HEK293 (cell line): ENCODE measurements at regions not wholly inside any gene's neighbourhood (a gene's known extent, or its start where the extent isn't known, plus 50 kb on each side); places are given as distances from the start of the nearest gene placed in this dataset.

Experiments used
- CTCF ChIA-PET: fragments of 350-600 bp; formaldehyde crosslinking; extraction: SDS; loops from one replicate; lab custom pipeline; 2021; ENCODE audit warnings: antibody characterized with exemption; lab: Yijun Ruan, JAX
- POLR2A ChIA-PET: fragments of 300-600 bp; formaldehyde crosslinking; extraction: SDS; loops from one replicate; lab custom pipeline; 2020; ENCODE audit warnings: antibody characterized with exemption, inconsistent platforms; lab: Yijun Ruan, JAX
- H3K27ac ChIP-seq: fragments of 200-500 bp; sonication (Bioruptor generic); 2 replicates; pipeline ENCODE4 v1.5.1; 2014; ENCODE audit warnings: low read depth, low read length, control low read depth, inconsistent platforms; ENCODE audit errors: extremely low read depth
- H3K36me3 ChIP-seq, 2 experiments: fragments of 200-500 bp in 1 of 2; sonication (Bioruptor generic) in 1 of 2; 1 replicate in 1 of 2; 2 replicates in 1 of 2; pipeline ENCODE4 v1.5.1; 2014 to 2017; ENCODE audit warnings: inconsistent platforms in 2 of 2, low read length in 2 of 2; ENCODE audit not compliant: control insufficient read depth in 2 of 2, insufficient read depth in 1 of 2
- H3K4me1 ChIP-seq: fragments of 200-500 bp; sonication (Bioruptor generic); 2 replicates; pipeline ENCODE4 v1.5.1; 2014; ENCODE audit warnings: mild to moderate bottlenecking, low read length, inconsistent platforms; ENCODE audit not compliant: control insufficient read depth, insufficient read depth
- H3K4me3 ChIP-seq: 2 replicates; pipeline ENCODE4 v1.5.1; 2011; ENCODE audit warnings: low read depth, mild to moderate bottlenecking, control low read depth, low read length, moderate library complexity
- H3K9me3 ChIP-seq: fragments of 200-500 bp; sonication (Bioruptor generic); 2 replicates; pipeline ENCODE4 v1.5.1; 2014; ENCODE audit warnings: low read depth, low read length, inconsistent platforms; ENCODE audit not compliant: control insufficient read depth, insufficient read depth
- AEBP2 ChIP-seq: fragments of 450-650 bp; formaldehyde crosslinking; IDR thresholded peaks from 2 replicates; pipeline ENCODE4 v1.5.1; 2016; ENCODE audit warnings: missing biosample characterization, missing genetic modification characterization, borderline replicate concordance
- GLIS2 ChIP-seq: fragments of 450-650 bp; formaldehyde crosslinking; IDR thresholded peaks from 2 replicates; pipeline ENCODE4 v1.5.1; 2016; ENCODE audit warnings: missing biosample characterization, missing genetic modification characterization
- HIC1 ChIP-seq: fragments of 450-650 bp; formaldehyde crosslinking; IDR thresholded peaks from 2 replicates; pipeline ENCODE4 v1.5.1; 2016; ENCODE audit warnings: missing biosample characterization, missing genetic modification characterization
- HOXA7 ChIP-seq: sonication (generic); formaldehyde crosslinking; IDR thresholded peaks from 2 replicates; pipeline ENCODE4 v1.8.1; 2022; ENCODE audit warnings: missing genetic modification reagents, borderline replicate concordance
- HOXD13 ChIP-seq: sonication (generic); formaldehyde crosslinking; IDR thresholded peaks from 2 replicates; pipeline ENCODE4 v1.8.0; 2022; ENCODE audit warnings: missing genetic modification reagents, borderline replicate concordance
- IKZF3 ChIP-seq: fragments of 450-650 bp; IDR thresholded peaks from 2 replicates; pipeline ENCODE4 v1.5.0; 2018; ENCODE audit warnings: missing biosample characterization, mild to moderate bottlenecking, missing genetic modification characterization, moderate library complexity
- KLF17 ChIP-seq: fragments of 450-650 bp; formaldehyde crosslinking; IDR thresholded peaks from 2 replicates; pipeline ENCODE4 v1.5.1; 2016; ENCODE audit warnings: missing biosample characterization, missing genetic modification characterization
- OVOL3 ChIP-seq: fragments of 450-650 bp; formaldehyde crosslinking; IDR thresholded peaks from 2 replicates; pipeline ENCODE4 v1.5.1; 2016; ENCODE audit warnings: missing biosample characterization, missing genetic modification characterization
- ZBTB44 ChIP-seq: fragments of 450-650 bp; IDR thresholded peaks from 2 replicates; pipeline ENCODE4 v1.5.1; 2018; ENCODE audit warnings: missing biosample characterization, mild to moderate bottlenecking, missing genetic modification characterization
- ZNF121 ChIP-seq: fragments of 450-650 bp; formaldehyde crosslinking; IDR thresholded peaks from 2 replicates; pipeline ENCODE4 v1.5.1; 2016; ENCODE audit warnings: missing biosample characterization, missing genetic modification characterization
- ZNF148 ChIP-seq: fragments of 450-650 bp; formaldehyde crosslinking; IDR thresholded peaks from 2 replicates; pipeline ENCODE4 v1.5.0; 2017; ENCODE audit warnings: missing biosample characterization, missing genetic modification characterization, borderline replicate concordance
- ZNF211 ChIP-seq: fragments of 450-650 bp; formaldehyde crosslinking; IDR thresholded peaks from 2 replicates; pipeline ENCODE4 v1.5.1; 2016; ENCODE audit warnings: low read depth, missing biosample characterization, missing genetic modification characterization
- ZNF26 ChIP-seq: fragments of 450-650 bp; formaldehyde crosslinking; IDR thresholded peaks from 2 replicates; pipeline ENCODE4 v1.5.1; 2016; ENCODE audit warnings: missing biosample characterization, missing genetic modification characterization
- ZNF311 ChIP-seq: fragments of 450-650 bp; formaldehyde crosslinking; IDR thresholded peaks from 2 replicates; pipeline ENCODE4 v1.5.1; 2017; ENCODE audit warnings: missing biosample characterization, missing genetic modification characterization, borderline replicate concordance
- ZNF366 ChIP-seq: fragments of 450-650 bp; formaldehyde crosslinking; conservative IDR thresholded peaks from 2 replicates; pipeline ENCODE4 v1.5.1; 2016; ENCODE audit warnings: missing biosample characterization, missing genetic modification characterization
- ZNF37A ChIP-seq: fragments of 450-650 bp; IDR thresholded peaks from 2 replicates; pipeline ENCODE4 v1.5.1; 2018; ENCODE audit warnings: missing biosample characterization, missing genetic modification characterization
- ZNF391 ChIP-seq: fragments of 450-650 bp; formaldehyde crosslinking; IDR thresholded peaks from 2 replicates; pipeline ENCODE4 v1.5.1; 2016; ENCODE audit warnings: low read depth, missing biosample characterization, missing genetic modification characterization, borderline replicate concordance
- ZNF449 ChIP-seq: fragments of 450-650 bp; formaldehyde crosslinking; IDR thresholded peaks from 2 replicates; pipeline ENCODE4 v1.5.1; 2017; ENCODE audit warnings: missing biosample characterization, mild to moderate bottlenecking, missing genetic modification characterization, moderate library complexity
- ZNF521 ChIP-seq: fragments of 450-650 bp; formaldehyde crosslinking; IDR thresholded peaks from 2 replicates; pipeline ENCODE4 v1.5.1; 2017; ENCODE audit warnings: missing biosample characterization, mild to moderate bottlenecking, missing genetic modification characterization
- ZNF530 ChIP-seq: fragments of 450-650 bp; formaldehyde crosslinking; IDR thresholded peaks from 2 replicates; pipeline ENCODE4 v1.5.1; 2016; ENCODE audit warnings: low read depth, missing biosample characterization, missing genetic modification characterization
- ZNF548 ChIP-seq: fragments of 450-650 bp; formaldehyde crosslinking; IDR thresholded peaks from 2 replicates; pipeline ENCODE4 v1.5.1; 2016; ENCODE audit warnings: missing biosample characterization, missing genetic modification characterization
- ZNF707 ChIP-seq: fragments of 450-650 bp; formaldehyde crosslinking; IDR thresholded peaks from 2 replicates; pipeline ENCODE4 v1.5.1; 2016; ENCODE audit warnings: missing biosample characterization, missing genetic modification characterization
- ZNF791 ChIP-seq: fragments of 450-650 bp; formaldehyde crosslinking; IDR thresholded peaks from 2 replicates; pipeline ENCODE4 v1.5.1; 2016; ENCODE audit warnings: missing biosample characterization, missing genetic modification characterization
- ZXDB ChIP-seq: fragments of 450-650 bp; formaldehyde crosslinking; IDR thresholded peaks from 2 replicates; pipeline ENCODE4 v1.5.1; 2016; ENCODE audit warnings: missing biosample characterization, missing genetic modification characterization

- Histone ChIP-seq H3K36me3 (no peaks in the 10 kb centered on the region), H3K9me3 (no peaks in the 10 kb centered on the region), H3K27ac (no peak overlapping the region), H3K4me1 (no peaks in the 10 kb centered on the region), H3K4me3 (no peak overlapping the region)
- TF ChIP-seq ZNF211 (tag by site-specific recombination), result no peak
- TF ChIP-seq ZNF366, result no peak
- no peak for TF ChIP-seq ZNF791 (tag by site-specific recombination)
- TF ChIP-seq ZNF26 (tag by site-specific recombination), result no peak
- no peak for TF ChIP-seq ZNF148
- TF ChIP-seq ZNF121 (tag by site-specific recombination), result no peak
- TF ChIP-seq HIC1 (tag by site-specific recombination), result no peak
- TF ChIP-seq ZNF37A (tag by site-specific recombination), result no peak
- no peak for TF ChIP-seq ZNF548 (tag by site-specific recombination)
- TF ChIP-seq IKZF3 (tag by site-specific recombination), result no peak
- no peak for TF ChIP-seq ZBTB44 (tag by site-specific recombination)
- TF ChIP-seq OVOL3 (tag by site-specific recombination), result no peak
- no peak for TF ChIP-seq ZNF707 (tag by site-specific recombination)
- no peak for TF ChIP-seq HOXD13 (CRISPR knock-in tag)
- ChIA-PET POLR2A (no interaction called here), CTCF (no interaction called here)
Measured at GRCh38 chr12:91983935-91984334, 161.7 kb downstream of the BTG1 start.

GRCh38 chr12:91982946-91983345, 162.7 kb downstream of the BTG1 start:
- H3K9me3 ChIP-seq, result no peaks in the 10 kb centered on the region
- no peak overlapping the region for H3K4me3 ChIP-seq
- ChIA-PET CTCF (interaction anchor here (1.0 to 1.1 kb wide), 2 partner anchors 57 to 616 kb away, joined by 3 read pairs; no protein-coding TSS in a partner anchor), POLR2A (interaction anchor here (1.5 kb wide), 1 partner anchor 162 kb away, joined by 6 read pairs; the partner anchor contains the start of gene BTG1)
- no peak overlapping the region for H3K27ac ChIP-seq
- H3K4me1 ChIP-seq, result no peaks in the 10 kb centered on the region
- no peaks in the 10 kb centered on the region for H3K36me3 ChIP-seq
- TF ChIP-seq AEBP2 (tag by site-specific recombination) (no peak), ZNF521 (no peak), ZNF311 (tag by site-specific recombination) (no peak), IKZF3 (tag by site-specific recombination) (no peak), HOXA7 (CRISPR knock-in tag) (no peak), KLF17 (tag by site-specific recombination) (no peak), ZNF449 (tag by site-specific recombination) (no peak), ZXDB (tag by site-specific recombination) (no peak), GLIS2 (tag by site-specific recombination) (no peak), ZNF530 (tag by site-specific recombination) (no peak), ZNF391 (tag by site-specific recombination) (no peak)
